H1 (cell line): ENCODE measurements at regions not wholly inside any gene's neighbourhood (a gene's known extent, or its start where the extent isn't known, plus 50 kb on each side); places are given as distances from the start of the nearest gene placed in this dataset.

ENCODE experiments used
- ASH2L ChIP-seq: fragments of 200-600, 300-600 bp; sonication (generic); IDR thresholded peaks from one replicate; pipeline ENCODE4 v1.7.1; 2017; ENCODE audit warnings: low read length
- TAF1 ChIP-seq: IDR thresholded peaks from 2 replicates; pipeline ENCODE4 v1.6.1; 2011; ENCODE audit warnings: mild to moderate bottlenecking, low read depth, low read length
- YY1 ChIP-seq: IDR thresholded peaks from 2 replicates; pipeline ENCODE4 v1.6.1; 2011; ENCODE audit warnings: low read depth, mild to moderate bottlenecking, low read length

- TF ChIP-seq ASH2L (no peak), TAF1 (no peak), YY1 (no peak)
Measured at GRCh38 chr2:51528156-51528555, 496.2 kb upstream of the NRXN1 start (continued).
